ENCODE measurements at regions not wholly inside any gene's neighbourhood (a gene's known extent, or its start where the extent isn't known, plus 50 kb on each side); places are given as distances from the start of the nearest gene placed in this dataset.

GRCh38 chr11:82404981-82405380 lies 328.7 kb downstream of the FAM181B start:
- TF ChIP-seq CTCF (IDR thresholded peaks at IDR 0.05; ENCODE audit: low read depth, low read length, poor library complexity, severe bottlenecking) (no peak), EZH2phosphoT487 (IDR thresholded peaks at IDR 0.05; ENCODE audit: borderline replicate concordance, low read length) (no peak)
